ENCODE measurements at regions not wholly inside any gene's neighbourhood (a gene's known extent, or its start where the extent isn't known, plus 50 kb on each side); places are given as distances from the start of the nearest gene placed in this dataset.
"Not testable (repeated sequence)": the region's sequence is repeated elsewhere in the genome, so short reads cannot be mapped to it uniquely, and the experiment has no call there.

DNA sequence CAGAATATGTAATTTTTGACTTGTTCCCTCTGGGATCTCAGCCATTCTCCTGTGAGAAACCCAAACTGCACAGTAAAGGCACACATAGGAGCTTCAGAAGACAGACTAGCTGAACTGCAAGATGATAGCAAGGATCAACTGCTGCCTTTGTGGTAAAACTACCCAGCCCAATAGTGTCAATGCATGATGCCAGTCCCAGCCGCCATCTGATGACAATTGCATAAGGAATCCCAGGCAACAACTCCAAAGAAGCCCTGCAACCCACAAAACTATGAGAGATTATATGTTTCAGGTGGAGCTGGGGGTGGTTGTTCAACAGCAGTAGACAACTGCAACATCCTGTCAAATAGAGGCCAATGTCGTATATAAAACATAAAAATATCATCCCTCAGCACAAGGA is 192.4 kb upstream of the ARPP21 start:
- DNase-seq: no peak

DNA sequence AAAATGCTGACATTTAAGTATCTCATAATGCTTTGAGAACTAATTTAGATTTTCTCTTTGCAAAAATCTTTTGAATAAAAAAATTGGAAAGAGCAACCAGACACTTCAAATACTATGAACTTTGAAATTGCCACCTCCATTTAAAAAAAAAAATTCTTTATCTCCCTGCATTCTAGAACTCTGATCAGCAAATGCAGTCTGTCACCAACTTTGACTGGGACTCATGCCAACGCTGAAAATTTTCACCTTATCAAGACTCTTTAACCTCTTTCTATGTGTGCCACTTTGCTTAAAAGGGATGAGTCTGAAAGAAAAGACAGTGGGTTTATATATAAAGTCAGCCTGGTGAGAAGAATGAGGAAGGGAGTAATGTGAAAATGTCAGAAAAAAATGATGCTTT is 191.2 kb upstream of the ARPP21 start:
- no peak for DNase-seq

DNA sequence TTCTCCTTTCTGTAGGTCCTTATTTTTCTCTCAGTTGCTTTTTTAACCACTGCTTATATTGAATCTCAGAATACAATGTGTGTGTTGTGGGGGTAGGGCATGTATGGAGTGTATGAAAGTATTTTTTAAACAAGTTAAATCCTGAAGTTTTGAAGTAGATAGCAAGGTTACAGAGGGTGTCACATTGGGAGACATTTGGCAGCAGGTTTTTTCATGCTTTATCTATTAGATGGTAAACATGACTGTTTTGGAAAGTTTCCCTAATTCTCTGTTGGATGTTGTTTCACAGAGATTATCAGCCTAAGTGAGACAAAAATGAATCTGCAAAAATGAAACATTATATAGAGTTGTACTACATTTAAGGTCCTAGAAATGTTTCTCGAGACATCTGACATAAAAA is 190.6 kb upstream of the ARPP21 start:
- no peak for DNase-seq

DNA sequence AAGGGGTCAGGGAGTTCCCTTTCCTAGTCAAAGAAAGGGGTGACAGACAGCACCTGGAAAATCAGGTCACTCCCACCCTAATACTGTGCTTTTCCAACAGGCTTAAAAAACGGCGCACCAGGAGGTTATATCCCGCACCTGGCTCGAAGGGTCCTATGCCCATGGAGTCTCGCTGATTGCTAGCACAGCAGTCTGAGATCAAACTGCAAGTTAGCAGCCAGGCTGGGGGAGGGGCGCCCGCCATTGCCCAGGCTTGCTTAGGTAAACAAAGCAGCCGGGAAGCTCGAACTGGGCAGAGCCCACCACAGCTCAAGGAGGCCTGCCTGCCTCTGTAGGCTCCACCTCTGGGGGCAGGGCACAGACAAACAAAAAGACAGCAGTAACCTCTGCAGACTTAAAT is 184.5 kb upstream of the ARPP21 start:
- not testable (repeated sequence) for DNase-seq

DNA sequence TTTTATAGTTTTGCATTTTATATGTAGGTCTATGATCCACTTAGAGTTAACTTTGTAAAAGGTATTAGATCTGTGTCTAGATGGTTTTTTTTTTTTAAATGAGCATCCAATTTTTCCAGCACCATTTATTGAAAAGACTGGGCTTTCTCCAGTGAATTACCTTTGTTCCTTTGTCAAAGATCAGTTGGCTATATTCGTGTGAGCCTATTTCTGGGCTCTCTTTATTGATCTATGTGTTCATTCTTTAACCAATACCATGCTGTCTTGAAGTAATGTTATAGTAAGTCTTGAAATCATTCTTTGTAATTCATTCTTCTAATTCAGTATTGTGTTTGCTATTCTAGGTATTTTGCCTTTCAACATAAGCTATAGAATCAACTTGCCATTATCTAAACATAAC is 165.4 kb upstream of the ARPP21 start:
- DNase-seq: no peak

DNA sequence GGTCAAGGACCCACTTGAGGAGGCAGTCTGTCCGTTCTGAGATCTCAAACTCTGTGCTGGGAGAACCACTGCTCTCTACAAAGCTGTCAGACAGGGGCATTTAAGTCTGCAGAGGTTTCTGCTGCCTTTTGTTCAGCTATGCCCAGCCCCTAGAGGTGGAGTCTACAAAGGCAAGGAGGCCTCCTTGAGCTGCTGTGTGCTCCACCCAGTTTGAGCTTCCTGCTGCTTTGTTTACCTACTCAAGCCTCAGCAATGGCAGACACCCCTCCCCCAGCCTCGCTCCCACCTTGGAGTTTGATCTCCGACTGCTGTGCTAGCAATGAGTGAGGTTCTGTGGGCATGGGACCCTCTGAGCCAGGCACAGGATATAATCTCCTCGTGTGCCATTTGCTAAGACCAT is 156.8 kb upstream of the ARPP21 start:
- not testable (repeated sequence) for DNase-seq

DNA sequence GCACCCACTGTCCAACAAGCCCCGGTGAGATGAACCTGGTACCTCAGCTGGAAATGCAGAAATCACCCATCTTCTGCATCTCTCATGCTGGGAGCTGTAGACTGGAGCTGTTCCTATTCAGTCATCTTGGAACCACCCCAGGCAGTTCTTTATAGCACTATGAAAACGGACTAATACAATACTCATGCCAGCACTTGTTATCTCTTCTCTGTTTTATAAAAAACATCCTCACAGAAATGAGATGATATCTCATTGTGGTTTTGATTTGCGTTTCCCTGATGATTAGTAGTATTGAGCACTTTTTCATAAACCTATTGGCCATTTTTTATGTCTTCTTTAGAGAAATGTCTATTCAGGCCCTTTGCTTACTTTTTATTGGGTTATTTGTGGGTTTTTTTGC is 156.2 kb upstream of the ARPP21 start:
- no peak for DNase-seq

DNA sequence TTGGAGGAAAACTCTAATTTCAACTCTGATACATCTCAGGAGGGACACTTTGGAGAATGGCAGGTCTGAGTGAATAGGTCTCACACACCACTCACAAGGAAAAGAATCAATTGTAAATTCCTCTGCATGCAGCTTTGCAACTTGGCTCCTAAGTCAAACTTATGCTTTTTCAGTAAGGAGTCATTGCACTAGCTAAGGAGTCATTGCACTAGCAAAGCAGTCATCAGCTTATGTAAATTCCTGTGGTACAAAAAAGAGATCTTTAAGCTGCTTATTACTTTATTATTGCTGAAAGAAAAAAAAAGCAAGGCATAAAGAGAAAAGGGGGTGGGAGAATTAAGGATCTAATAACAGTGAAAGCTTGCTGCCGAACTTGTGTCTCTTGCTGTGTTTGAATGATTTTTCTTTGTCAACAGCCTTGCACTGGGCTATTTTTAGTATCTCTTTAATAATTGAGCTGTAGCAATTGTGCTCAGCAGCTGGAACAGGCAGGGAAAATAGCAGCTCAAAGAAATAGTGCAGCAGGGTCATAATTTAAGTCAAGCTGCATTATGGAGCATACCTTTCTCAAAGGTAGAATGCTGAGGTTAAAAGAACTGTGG is 154.3 kb upstream of the ARPP21 start:
- no peak for DNase-seq

DNA sequence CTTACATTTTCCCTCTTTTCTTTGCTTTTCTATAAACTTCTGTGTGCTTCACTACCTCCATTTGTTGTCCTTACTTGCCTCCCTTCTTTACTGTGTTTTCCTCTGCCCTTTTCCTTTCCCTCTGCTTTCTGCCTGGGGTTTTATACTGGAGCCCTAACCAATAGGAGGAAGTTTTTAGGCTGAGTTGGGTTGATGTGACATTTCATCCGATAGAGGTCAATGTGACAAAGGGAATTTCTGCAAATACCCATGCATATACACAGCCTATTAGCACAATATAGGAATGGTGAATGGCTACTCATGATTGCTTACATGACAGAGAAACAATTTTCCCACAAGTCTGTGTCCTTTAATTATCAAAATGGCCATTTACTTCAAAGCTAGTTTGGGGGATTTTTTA is 153.0 kb upstream of the ARPP21 start:
- no peak for DNase-seq

DNA sequence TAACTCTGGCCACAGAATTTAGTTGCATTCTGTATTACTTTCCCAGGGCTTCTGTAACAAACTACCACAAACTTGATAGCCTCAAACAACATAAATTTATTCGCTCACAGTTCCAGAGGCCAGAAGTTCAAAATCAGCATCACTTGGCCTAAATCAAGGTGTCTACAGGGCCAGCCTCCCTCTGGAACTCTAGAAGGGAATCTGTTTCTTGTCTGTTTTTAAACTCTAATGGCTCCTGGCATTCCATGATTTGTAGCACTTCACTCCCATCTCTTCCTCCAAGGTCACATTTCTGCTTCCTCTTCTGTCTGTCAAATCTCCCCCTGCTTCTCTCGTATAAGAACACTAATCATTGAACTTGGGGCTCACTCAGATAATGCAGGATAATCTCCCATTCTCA is 151.9 kb upstream of the ARPP21 start:
- no peak for DNase-seq

DNA sequence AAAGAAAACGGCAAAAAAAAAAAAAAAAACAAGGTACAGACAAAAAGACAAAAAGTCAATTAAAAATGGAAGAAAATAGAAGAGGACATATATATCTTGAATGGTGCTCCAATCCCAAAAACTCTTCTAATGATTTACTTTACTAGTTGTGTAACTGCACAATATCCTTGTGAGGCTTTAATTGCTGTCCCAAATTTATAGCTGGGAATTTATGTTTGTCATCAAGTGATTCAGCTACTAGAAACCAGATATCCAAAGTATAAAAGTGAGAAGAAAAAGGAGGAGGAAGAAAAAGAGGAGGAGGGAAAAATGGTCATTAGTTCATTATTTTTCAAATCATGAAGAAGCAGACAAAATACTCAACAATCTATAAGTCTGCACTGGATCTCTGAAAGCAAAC is 150.8 kb upstream of the ARPP21 start:
- no peak for DNase-seq

DNA sequence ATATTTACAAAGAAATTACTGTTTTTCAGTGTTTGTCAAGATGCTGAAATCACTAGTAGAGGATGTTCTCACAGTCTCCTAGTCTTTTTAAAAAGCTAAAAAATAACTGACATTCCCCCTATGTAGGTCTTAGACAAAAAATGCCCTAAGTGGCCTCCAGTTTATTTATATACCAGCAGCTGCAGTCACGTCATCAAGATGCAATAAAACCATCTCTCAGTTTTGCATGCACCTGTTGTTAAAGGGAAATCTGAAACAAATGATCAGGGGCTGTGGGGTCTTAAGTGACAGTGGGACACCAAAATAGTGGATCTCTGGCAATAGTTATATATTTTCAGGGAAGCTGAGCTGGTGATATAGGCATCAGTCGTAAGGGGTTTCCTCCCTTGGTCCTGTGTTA is 146.5 kb upstream of the ARPP21 start:
- DNase-seq: no peak

DNA sequence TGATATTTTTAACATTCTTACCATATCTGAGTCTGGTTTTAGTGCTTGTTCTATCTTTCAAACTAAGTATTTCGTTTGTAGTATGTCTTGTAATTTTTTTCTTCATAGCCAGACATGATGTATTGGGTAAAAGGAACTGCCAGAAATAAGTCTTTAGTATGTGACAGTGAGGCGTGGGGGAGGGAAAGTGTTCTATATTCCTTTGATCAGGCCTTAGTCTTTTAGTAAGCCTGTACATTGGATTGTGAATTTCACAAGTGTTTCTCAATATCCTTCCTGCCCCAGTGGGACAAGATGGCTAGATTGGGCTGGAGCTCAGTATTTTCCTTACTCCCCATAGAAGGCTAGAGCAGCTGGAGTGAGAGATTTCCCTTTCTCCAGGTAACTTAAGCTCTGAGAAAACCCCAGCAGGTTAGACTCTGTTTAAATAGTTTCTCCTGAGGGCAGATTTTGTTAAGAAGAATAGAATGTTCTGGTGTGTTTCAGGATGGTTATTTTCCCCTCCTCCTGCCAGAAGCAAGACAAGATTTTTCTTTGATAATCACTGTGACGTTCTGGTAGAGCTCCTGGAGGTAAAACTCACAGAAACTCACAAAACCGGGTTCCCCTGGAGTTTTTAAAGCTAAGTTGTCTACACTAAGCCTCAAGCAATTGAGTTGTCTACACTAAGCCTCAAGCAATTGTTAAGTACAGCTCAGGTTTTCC is 140.7 kb upstream of the ARPP21 start:
- no peak for DNase-seq

DNA sequence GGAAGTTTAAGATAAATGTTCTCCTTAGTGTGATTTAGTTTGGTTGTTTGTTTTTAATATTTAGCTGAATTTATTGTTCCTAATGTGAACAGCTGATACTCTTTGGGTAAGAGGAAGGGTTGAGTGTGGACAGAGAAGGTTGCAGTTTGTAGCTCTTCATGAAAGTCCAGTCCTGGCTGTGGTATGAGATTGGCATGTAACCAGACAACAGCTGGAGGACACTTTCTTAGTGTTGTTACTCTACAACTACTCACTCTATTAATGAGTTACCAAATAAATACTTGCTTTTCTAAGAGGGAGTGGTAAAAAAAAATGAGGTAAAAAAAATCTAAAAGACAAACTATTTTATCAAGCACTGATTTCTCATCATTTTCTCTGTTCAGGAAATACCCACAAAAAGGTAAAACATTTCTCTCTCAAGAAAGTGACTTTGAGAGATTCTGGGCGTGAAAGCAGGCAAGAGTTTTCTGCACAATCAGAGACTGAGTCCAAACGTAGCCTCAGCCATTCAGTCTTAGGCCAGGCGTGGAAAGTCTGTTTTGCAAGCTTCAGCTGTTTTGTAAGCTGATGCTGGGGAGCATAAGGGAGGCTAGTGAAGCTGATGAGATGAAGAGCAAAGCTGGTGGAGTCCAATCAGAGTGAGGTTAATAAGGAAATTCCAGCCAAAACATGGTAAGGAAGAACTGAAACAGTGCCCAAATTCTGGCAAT is 138.5 kb upstream of the ARPP21 start:
- no peak for DNase-seq

DNA sequence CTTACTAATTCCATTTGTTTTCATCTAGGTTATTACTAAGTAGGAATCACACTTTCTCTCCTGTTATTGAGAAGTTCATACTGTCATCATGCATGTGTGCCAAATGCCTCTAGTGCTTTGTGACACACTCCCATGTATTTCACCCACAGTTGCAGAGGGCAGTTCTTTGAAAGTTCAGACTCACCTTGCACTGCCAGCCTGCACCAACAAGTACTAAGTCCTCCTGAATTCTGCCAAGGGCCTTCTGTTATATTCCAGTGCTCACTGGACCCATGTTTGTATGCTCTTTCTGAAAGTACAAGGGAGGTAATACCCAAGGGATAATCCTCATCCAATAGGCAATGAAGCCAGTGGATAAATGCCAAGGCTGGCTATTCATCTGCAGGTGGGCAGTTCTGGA is 136.6 kb upstream of the ARPP21 start:
- DNase-seq: no peak

DNA sequence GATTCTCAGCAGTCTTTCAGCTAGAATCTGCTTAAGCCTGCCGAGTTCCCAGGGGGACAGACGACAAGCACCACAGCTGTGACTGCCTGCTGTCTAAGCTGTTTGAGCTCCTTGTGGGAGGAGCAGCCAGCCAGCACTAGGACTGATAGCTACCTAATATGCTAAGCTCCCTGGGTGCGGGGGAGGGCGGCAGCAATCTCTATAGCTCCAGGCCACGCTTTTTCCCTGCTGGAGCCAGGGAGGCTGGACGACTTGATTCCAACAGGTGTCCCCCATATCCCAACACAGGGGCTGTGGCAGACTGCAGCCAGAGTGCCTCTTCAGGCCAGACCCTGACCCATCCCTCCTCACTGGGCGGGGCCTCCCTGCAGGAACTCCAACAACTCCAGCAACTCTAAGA is 134.1 kb upstream of the ARPP21 start:
- DNase-seq: no peak

DNA sequence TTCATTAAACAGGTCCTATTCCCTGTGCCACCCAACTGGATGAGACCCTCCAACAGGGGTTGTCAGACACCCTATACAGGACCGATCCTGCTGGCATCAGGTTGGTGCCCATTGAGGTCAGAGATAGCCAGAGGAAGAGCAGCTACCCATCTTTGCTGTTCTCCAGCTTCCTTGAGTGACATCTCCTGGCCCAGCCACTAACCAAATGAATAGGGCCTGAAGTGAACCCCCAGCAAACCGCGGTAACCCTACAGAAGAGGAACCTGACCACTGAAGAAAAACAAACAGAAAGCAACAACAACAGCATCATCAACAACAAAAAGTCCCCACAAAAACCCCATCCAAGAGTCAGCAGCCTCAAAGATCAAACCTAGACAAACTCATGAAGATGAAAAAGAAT is 133.6 kb upstream of the ARPP21 start:
- DNase-seq: no peak

DNA sequence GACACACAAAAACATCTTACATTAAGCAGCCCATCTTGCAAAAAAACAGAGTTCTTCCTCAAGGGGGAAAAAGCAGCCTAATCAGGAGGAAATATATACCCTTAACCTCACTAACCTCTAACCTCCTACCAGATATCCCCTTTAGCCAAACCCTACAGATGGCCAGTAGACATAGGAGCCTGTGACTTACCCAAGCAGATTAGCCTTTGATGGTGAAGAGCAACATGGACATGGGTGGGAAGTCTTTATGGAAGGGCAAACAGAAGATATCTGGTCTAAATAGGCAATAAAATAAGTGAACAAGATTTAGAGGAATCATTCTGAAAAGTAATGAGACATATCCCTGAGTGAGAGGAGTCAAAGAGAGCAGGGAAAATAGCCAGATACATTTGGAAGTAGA is 119.4 kb upstream of the ARPP21 start:
- DNase-seq: no peak

DNA sequence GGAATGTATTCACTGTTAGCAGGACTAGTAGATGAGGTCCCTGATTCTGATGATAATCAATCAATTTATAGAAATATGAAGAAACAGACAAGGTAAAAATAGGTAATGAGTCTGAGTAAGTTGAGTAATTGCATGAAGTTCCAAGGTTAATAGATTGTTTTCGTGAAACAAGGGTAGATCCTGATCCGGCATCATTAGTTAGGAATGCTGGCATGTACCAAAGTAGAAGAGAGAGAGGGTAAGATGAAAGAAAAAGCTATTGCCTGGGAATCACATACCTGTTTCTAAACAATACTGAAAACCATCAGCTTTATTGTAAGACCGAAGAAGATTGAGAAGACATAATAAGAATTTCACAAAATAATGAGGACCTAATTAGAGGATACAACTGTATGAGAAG is 118.1 kb upstream of the ARPP21 start:
- no peak for DNase-seq

DNA sequence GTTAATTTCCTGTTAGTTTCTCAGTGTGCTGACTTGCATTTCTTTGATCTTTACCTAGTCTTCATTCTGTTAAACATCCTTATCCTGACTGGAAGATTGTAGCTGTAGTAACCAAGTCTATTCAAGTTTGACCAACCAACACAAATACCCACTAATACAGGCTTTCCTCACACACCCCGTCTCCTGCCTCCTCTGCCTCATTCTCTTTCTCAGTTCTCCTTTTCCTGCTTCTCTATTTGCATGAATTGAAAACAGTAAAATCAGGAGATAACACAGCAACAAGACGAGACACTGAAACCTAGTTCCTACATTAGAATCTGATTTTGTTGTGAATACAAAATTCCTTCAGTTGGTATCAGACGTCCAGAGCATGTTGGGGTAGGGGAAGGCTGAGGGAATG is 116.9 kb upstream of the ARPP21 start:
- DNase-seq: no peak

DNA sequence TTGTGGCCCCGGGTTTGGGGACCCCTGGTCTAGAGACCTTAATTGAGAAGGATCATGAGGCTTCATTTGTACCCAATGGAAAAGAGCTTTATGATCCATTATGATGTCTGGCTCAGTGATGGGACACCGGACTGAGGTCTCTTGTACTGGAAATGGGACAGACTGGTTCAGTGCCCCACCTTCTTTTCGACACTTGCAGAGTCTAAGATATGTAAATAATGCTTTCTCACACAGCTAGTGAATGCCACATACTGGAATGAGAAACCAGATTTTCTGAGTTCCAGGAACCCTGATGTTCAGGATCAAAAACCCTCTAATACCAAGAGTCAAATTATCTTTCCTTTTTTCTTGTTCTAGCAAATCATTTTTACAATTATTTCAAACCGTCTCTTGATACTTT is 116.3 kb upstream of the ARPP21 start:
- DNase-seq: no peak

DNA sequence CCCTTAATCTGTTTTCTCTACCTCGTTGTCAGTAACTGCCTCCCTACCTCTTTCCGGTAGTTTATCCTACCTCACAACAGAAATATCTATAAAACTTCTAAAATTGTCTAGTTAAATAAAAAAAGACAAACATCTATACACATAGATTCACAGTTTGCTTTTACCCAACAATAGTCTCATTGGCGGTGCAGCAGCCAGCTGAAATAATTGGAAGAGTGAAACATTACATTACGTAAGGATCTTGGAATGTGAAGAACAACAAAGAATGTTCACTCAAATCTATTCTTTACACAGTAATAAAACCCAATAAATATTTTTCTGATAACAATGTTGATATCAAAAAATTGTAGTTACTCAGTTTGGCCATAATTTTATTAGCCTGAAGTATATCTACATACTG is 115.5 kb upstream of the ARPP21 start:
- no peak for DNase-seq

DNA sequence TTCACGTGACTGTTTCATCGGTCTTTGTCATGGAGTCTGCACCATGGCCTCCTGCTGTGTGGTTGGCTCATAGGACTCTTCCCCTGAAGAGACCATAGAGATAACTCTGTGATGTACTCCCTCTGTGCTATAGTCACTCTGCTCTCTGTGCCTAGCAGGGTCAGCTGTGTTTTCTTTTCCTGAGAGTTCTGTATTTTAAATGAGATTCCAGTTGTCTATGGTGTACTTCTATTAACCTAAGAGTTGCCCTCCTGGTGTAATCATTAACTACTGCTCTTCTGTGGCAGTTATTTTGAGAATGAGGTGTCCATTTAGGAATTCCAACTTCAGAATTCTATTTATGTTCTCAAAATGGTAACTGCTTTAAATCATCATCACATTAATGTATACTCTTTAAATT is 114.5 kb upstream of the ARPP21 start:
- no peak for DNase-seq

DNA sequence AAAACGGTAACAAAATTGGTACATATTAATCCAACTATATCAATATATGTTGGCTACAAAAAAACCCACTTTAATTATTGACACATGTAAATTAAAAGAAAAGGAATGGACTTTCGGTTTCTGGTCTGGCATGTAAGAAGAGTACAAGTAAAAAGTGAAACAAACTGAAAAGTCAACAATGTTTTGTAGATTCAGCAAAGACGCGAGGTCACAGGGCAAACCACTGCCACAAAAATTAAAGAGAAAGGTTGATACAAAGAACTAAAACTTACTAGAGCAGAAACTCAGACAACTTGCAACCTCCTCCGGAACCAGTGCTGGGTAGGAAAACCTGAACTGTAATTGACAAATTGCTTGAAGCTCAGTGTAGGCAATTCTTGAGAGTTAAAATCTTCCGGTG is 110.6 kb upstream of the ARPP21 start:
- DNase-seq: no peak

DNA sequence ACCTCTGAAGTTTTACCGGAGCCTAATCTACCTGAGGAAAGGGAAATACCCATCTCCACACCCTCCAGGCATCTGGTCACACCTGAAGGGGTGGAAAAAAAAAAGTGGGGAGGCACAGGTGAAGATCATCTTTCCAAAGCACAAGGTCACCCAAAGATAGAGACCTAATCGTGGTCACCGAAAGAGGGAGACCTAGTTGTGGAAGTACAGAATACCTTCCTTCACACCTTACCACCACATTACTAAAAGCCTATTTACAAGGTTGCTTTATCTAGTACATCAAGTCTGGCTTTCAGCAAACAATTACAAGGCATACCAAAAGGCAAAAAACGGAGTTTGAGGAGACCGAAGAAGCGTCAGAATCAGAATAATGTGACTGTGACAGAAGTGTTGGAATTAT is 110.0 kb upstream of the ARPP21 start:
- no peak for DNase-seq
